HG02973 (cell line): ENCODE measurements at regions not wholly inside any gene's neighbourhood (a gene's known extent, or its start where the extent isn't known, plus 50 kb on each side); places are given as distances from the start of the nearest gene placed in this dataset.
A peak's percentile ranks its signal among the peaks of the same experiment; 100 is the strongest.
"Not testable (repeated sequence)": the region's sequence is repeated elsewhere in the genome, so short reads cannot be mapped to it uniquely, and the experiment has no call there.

ENCODE experiments used
- ATAC-seq: cut with Tn5 transposase; IDR thresholded peaks from one replicate; pipeline ENCODE4 v1.9.1; 2021; ENCODE audit warnings: moderate library complexity; ENCODE audit not compliant: unreplicated experiment

DNA sequence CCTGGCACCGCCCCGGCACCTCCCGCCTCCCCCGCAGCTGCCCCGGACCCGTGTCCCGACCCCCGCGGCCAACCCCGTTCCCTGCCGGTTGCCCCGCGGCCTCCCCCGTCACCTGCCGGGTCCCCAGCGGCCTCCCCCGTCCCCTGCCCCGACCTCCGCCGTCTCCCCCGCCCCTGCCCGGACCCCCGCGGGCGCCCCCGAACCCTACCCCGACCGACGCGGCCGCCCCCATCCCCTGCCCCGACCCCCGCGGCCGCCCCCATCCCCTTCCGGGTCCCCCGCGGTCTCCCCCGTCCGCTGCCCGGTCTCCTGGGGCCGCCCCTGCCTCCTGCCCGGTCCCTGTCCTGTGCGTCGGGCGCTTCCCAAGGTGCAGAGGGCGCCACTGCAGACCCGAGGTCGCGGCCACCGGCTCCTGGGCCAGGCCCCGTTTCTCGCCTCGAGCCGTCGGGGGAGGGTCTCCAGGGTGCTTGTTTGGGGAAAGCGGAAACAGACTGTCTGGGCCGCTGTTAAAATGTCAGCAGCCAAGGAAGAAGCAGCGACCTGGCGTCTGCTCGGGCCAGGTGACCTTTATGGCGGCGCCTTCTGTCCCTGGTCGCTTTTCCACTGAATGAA is 51.6 kb upstream of the APOD start:
- not testable (repeated sequence) for ATAC-seq

DNA sequence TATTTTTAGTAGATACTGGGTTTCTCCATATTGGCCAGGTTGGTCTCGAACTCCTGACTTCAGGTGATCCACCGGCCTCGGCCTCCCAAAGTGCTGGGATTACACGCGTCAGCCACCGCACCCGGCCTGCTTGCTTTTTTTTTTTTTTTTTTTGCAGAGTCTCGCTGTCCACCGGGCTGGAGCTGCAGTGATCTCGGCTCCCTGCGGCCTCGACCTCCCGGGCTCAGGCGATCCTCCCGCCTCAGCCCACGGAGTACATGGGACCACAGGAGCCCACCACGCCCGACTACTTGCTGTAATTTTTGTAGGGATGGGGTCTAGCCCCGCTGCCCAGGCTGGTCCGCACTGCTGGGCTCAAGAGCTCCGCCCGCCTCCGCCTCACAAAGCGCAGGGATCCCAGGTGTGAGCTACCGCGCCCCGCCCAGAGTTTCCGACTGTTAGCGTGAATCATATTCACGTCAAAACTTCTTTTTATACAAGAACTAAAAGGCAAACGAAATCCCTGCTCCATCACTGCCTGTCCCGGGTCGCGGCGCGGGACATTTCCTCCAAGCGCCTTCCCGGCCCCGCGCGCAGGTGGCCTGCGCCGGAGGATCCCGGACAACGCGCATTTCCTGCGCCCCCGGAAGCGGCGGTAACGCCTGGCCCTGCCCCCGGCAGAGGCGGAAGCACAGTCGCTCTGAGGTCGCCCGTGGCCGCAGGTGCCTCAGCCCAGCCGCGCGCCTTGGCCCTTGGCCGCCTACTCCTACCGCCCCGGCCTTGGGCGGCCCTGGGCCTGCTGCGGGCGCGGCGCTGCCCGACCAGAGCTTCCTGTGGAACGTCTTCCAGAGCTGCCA is 50.9 kb upstream of the APOD start:
- peak; percentile 91 for ATAC-seq
